Limb (tissue), 2 donors: ENCODE measurements at regions not wholly inside any gene's neighbourhood (a gene's known extent, or its start where the extent isn't known, plus 50 kb on each side); places are given as distances from the start of the nearest gene placed in this dataset.

ENCODE experiments used
- DNase-seq, 2 donors: peaks; one replicate each; pipeline ENCODE4 v3.0.0-alpha.2; 2016; ENCODE audit errors: extremely low spot score in 2 of 2

DNA sequence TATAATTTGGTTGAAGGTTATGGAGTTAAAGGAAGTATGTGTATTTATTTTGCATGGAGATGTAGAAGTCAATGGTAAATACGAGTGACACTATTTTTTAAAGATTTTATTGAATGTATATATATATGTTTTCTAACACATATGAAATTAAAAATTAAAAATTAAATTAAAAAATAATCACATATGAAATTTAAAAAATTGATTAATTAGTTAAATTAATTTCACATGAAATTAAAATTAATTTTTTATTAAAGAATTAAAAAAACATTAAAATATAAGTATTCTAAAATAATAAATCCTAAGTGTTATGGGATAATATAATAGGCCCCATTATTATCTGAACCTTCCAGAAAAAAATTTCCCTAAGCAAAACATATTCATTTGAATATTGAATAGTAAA is 1163.5 kb downstream of the ARAP2 start:
- no peak for DNase-seq

DNA sequence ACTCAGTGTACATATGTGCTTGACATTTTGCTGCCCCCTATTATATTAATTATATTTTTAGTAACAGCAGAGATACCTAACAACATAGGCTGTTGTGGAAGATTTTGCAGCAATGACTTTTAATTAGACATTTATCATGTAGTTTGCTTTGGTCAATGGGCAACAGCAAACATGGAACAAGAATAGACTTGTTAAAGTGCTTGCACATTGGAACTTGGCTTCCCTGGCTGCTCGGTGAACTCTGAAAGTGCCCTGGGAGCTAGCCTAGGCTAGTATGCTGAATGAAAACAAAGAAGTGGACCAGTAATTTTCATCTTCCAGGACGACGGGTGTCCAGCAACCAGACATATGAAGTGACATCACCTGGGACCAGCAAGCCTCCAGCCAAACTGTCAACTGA is 1157.1 kb downstream of the ARAP2 start:
- DNase-seq: no peak

DNA sequence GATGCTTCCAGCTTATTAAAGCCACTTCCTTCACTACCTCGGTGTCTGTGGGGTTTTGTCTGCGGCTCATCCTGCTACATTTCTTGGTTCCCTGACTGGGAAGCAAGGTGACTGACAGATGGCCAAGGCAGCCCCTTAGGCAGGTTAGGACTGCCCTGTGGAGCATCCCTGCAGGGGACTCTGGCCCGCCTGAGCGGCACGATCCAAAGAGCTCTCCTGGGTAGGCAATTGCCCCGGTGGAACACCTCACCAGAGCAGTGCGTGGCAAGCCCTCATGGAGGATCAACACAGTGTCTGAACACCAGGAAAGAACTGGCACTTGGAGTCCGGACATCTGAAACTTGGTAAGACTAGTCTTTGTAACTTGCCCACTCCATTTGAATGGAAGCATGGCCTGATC is 1143.4 kb downstream of the ARAP2 start:
- no peak for DNase-seq

DNA sequence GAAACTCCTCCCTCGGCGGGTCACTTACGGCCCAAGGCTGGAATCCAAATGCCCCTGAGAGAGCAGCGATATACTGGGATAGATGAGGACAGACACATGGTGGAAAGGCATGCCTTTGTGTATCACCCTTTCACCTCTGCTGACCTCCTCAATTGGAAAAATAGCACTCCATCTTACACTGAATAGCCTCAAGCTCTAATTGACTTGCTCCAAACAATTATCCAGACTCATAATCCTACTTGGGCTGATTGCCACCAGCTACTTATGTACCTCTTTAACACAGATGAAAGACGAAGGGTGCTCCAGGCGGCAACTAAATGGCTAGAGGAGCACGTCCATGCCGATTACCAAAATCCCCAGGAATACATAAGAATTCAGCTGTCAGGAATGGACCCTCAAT is 1142.2 kb downstream of the ARAP2 start:
- no peak for DNase-seq

DNA sequence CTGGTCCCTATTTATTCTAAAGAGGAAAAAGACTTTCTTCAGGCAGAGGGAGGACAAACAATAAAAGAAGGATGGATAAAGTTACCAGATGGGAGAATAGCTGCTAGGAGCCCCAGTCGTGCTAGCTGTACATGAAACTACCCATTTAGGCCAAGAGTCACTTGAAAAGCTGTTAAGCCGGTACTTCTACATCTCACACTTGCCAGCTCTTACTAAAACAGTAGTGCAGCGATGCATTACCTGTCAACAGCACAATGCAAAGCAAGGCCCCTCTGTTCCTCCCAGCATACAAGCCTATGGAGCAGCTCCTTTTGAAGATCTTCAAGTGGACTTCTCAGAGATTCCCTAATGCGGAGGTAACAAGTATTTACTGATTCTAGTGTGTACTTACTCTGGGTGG is 1138.8 kb downstream of the ARAP2 start:
- no peak for DNase-seq

DNA sequence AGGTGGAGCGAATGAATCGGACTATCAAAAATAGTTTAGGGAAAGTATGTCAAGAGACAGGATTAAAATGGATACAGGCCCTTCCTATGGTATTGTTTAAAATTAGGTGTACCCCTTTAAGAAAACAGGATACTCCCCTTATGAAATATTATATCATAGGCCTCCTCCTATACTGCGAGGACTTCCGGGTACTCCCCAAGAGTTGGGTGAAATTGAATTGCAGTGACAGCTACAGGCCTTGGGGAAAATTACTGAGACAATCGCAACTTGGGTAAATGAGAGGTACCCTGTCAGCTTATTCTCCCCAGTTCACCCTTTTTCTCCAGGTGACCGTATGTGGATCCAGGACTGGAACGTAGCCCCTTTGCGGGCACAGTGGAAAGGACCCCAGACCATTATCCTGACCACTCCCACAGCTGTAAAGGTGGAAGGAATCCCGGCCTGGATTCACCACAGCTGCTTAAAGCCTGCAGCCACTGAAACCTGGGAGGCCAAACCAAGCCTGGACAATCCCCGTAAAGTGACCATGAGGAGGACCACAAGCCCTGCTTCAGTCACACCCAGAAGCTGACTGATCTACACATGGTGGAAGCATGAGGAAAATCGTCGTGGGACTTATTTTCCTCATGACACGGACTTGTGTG is 1138.1 kb downstream of the ARAP2 start:
- no peak for DNase-seq

DNA sequence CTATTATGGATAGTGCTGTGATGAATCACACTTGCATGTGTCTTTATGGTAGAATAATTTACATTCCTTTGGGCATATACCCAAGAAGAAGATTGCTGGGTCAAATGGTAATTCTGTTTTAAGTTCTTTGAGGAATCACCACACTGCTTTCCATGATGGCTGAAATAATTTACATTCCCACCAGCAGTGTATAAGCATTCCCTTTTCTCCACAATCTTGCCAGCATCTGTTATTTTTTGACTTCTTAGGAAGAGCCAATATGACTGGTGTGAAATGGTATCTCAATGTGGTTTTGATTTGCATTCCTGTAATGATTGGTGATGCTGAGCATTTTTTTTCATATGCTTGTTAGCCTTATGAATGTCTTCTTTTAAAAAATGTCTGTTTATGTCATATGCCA is 1120.2 kb downstream of the ARAP2 start:
- DNase-seq: no peak

DNA sequence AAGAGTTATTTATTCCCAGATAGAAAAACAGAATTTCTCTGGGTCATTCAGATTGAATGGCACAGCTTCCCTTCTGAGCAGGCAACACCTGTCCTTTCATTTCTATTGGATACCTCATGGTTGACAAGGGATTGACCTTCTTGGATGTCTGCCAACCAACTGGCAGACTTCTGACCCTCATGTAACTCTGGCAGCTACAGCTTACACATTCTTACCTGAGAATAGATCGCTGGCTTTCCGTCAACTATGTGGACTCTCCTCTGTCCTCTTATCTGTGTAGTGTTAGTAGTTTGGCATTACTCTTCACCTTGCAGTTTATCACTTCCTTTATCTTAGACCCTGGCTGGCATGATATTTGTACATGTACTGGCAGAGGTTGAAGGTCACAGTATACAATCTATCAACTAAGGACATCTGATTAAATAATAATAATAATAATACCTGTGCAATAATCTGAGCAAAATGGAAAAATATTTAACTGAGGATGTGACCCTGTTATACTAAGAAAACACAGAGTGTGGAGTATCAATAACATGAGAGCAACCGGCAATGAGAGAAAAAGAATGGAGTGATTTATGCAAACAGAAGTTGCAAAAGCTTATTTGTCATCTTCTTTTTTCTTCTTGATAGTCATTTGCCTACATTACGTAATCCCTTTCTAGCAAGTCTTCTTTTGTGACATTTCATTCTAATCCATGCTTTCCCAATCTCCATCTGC is 1118.2 kb downstream of the ARAP2 start:
- DNase-seq: no peak

DNA sequence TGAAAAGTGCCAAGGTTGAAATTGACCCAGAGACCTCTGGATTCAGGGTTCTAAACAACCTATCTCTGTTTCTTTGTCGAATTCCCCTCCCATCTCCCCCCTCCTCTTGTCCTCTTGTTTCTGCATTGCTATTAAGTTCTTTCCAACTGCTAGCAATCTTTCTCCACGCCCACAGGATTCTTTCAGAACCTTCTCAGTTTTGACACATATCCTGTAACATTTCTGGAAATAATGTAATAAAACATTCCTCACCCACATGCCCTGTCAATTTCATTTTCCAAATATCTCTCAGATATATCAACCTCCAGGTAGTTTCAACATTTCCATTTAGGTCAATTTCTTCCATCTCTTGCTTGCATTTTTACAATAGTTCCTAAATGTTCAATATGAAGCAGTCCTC is 1105.9 kb downstream of the ARAP2 start:
- DNase-seq: no peak

DNA sequence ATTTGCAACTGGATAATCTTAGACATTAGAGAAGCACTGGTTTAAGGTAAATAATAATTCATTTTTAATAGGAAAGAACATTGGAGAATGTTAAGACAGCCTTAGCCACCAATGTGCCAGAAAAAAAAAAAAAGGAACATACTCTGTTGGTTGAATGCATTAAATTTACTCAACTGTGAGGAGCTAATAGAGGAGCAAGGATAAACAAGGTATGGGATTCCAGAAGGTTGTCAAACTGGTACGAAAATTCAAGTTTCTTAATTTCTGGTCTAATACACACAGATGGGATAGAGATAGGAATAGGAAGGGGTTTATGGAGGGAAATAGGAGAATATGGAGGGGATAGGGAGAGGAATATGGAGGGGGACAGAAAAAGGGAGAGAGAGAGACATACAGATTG is 1096.6 kb downstream of the ARAP2 start:
- DNase-seq: no peak

DNA sequence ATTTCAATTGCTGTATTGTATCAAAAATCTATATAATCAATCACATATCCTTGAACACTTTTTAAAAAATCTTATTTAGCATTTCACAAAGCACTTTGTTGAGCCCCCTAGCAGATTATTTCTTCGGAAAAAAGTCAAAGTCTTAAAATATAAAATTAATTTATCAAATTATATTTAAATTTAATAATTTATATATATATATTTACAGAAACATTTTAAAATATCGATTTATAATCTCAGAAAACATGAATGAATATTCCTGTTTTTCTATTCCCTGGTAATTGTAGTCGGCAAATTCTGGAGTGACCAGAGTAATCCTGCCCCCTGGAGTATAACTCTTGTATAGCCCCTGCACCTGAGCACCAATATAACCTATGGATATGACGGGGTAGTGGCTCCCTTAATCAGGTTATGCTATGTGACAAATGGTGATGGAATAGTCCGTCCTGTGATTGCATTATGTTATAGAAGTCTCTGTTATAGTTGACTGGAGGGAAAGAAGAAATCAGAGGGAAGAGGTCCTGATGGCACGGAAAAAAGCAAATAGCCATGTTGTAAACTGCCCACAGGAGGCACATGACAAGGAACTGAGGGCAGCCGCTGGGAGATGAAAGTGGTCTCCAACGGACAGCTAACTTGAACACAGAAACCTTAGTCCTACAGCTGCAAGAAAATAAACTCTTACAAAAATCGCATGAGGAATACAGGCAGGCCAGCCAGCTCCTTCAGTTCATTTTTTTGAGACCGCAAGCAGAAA is 1092.3 kb downstream of the ARAP2 start:
- no peak for DNase-seq

DNA sequence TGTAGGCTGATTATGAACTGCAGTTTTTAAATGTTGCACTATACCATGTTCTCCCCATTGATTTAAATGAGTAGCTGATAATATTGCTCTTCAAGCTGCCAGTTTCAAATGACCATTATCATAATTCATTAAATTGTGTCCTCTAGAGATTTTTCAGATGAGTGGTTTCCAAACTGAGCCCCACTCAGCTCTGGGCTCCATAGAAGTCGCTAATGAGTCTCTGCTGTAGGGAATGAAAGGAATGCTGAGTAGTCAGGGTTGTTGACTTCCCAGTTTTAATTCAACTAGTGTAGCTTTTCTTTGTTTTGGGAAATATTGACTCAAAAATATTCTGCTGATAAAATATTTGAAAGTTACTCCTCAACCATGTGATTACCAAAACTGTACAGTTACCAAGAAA is 1081.1 kb downstream of the ARAP2 start:
- DNase-seq: no peak

DNA sequence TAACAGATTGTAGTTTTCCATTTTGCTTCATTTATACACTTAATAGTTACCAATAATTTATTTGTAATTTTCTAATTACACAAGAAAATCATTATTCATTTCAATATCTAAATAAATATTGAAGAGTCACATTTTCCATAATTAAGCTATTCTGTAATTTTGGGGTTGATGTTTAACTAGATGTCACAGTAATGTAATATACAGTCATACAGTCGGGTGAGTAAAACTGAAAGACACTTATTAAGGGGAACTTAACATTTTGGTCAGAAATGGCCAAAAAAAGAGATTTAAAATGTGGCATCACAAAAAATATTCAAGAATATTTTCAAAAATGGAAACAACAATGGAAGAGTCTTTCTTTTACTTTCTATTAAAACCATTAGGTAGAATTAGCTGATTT is 1080.3 kb downstream of the ARAP2 start:
- no peak for DNase-seq

DNA sequence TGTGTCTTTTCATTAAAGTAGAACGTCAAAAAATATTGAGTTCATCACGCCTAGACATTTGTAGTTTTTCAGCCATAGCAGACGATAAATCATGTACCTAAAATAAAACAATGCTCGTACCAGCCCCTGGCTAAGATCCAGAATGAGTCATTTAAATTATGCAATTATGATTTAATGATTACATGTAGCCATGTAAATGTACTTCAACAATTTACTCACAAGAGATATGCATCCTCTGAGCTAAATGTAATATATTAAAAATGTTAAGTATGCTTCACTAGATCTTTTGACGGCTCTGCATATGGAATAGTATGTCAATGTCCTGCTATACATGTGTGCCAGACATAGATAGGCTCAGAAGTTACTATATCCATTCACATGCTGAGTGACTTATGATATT is 1077.8 kb downstream of the ARAP2 start:
- DNase-seq: no peak

DNA sequence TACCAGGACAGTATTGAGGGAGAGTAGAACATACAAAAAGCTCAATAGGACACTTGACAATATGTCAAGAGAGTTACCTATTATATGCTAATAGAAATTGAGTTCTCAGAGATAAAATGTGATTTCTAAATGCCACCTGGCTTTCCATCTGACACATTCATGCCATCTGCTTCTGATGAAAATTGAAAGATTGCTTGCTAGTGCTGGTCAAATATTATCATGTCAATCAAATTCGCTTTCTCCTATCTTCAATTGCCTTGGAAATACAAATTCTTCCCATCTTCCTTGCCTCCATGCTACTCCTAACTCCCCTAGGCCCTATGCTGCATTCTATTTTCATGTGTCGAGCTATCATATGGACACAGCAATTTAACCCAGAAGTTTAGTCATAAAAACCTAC is 1076.9 kb downstream of the ARAP2 start:
- no peak for DNase-seq

DNA sequence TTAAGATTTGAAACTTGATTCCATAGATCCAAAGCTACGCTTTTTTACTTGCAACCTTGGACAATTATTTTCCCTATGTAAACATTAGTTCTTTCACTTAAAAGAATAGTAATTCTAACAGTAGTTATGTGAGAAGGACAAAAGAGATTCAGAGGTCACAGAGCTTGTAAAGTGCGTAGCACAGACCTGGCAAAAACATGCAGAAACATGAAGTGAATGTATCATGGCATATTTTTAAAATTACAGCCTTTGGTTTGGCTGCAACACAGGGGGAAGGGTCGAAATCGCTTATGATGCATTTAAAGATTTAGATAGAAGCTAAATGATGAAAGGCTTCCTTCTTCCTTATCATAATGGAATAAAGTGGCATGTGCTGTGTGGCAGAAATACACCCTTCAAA is 1068.8 kb downstream of the ARAP2 start:
- DNase-seq: no peak

DNA sequence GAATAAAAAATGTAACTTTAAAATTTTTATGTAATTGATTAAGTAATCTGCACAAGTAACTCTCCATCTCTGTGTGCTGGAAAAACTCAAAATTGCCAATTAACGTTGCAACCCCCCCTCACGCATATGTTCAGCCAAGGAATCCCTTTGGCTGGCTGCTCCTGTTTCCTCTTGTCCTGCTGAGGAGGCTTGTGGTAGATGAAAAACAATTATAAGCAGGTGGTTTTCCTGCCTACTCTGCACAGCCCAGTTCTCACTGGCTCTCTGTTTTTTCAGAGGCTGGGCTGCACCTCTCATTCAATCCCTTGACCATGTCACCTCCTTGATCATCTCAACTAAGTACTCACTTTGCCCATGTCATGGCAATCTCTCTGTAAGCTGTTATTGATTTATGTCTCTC is 1068.4 kb downstream of the ARAP2 start:
- no peak for DNase-seq

DNA sequence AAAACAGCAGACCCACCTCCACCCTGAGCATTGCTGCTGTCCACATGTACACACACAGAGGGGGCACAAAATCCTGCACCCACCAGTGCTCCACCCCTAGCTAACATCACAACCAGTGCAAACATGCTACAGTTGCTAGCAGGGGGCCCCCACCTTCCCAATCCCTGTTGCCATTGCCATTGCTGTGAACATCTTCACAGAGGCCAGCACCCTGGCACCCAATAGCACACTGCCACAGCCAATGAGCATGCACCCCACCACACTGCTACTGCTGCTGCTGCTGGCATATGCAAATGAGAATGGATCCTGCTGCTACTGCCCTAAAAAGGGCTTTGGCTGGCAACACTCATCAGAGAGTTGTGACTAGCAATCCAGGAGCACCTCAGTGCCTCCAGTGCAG is 1061.9 kb downstream of the ARAP2 start:
- DNase-seq: no peak

DNA sequence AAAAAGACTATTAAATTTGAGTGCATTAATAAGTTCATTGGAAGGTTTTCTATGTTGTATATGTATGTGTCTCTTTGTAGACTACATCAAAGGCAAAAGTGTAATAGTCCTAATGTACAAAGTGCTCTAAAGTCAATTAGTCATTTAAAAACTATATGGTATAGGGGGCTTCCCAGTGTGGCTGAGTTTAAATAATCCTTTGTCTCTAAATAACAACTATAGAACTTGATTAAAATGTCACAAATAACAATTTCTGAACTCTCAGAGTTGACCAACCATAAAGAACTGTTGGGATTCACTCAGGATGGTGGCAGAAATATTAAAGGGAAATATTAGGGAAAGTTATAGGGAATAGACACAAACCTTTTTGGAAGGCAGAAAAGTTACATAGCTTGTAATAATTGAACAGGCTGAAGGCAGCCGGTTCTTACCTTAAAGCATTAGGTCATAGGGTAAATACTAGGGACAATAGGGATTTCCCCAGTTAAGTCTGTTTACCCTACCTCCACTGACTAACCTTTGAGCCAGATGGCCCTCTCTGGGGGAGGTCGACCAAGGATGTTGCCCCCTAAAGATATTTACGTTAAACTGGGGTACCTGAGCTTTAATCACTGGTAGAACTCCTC is 1054.2 kb downstream of the ARAP2 start:
- DNase-seq: no peak

DNA sequence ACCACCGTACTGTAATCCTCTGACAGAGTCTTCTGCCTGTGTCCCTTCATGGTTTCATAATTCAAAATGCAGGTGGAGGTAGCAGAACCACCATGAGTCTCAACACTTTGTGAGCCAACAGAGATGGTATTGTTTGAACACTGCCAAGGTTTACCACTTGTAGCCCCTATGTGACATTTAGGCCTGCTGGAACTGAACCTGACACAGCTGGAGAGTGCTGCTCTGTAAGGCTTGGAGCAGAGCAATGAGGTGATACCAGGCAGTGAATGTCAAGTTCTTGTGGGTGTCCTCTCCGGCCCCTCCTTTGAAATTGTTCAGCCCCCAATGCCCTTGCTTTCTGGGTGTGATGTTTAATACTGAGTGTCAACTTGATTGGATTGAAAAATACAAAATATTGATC is 1042.9 kb downstream of the ARAP2 start:
- no peak for DNase-seq

DNA sequence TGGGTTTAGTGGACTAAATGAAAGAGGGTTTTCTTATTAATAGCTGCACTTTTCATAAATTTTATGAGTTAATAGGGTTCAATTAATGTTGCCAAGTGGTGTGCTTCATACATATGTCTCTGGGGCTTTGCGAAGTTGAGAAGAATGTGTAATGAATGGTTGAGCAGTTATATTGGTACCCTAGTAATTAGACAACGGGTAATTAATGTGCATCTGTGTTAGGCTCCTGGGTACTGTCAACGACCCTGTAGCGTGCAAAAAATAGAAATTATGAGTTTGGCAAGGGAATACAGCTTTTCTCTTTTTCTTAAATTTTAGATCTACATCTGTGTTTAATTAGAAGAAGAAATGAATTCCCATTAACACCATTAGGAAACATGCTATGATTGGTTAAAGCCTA is 1027.7 kb downstream of the ARAP2 start:
- no peak for DNase-seq

DNA sequence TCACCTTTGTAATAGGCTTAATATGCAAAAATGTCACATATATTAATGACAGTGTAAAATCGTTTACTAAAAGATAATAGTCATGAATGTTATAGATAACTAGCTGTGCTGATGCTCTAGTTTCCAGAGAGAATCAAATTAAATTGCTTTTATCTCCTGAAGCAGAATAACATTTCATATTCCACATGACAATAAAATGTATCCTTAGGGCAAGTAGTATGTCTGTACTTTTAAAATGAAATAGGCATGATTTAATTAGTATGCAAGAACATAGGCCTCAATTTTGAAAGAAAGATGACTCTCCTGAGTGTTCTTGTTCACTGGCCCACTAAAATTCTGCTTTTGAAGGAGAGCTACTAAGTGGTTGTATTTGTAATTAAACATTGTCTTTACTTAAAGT is 1027.0 kb downstream of the ARAP2 start:
- no peak for DNase-seq
